ENCODE measurements at regions not wholly inside any gene's neighbourhood (a gene's known extent, or its start where the extent isn't known, plus 50 kb on each side); places are given as distances from the start of the nearest gene placed in this dataset.

DNA sequence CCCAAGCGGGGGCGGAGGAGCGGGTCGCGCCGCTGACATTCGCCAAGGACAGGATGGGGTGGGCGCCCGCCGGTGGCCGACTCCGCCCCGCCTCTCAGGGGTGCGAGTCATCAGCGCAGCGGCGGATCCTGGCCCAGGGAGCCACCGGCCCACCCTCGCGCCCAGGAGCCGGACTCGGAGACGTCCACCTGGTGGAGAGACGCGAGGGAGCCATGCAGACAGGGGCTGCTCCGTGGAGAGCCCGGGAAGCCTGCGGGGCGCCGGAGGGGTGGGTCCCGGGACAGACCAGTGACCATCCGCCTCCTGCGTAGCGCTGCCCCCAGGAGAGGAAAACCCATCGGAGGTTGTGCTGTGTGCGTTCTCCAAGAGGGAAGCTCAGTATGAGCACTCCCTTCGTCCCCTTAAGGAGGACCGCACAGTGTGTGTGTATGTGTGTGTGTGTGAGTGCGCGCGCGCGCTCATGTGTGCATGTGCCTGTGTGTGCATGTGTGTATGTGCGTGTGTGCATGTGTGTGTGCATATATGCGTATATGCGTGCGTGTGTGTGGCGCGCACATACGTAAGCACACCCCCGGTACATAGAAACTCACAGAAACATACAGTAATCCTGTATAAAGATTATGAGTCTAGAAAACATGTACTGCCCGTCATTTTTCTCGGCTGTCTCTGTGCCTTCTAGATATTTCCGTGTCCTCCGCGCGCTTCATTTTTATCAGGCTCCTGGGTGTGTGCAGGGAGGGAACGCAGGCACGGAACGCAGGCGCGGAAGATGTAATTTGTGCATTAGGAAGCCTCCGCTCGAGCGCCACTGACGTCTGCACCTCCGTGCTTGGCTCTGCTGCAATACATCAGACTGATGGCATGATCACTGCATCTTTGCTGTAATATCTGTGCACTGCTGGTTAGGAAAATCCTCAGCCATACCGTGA, 158.9 kb downstream of the TBXT start:
- no peak for DNase-seq

- DNase-seq = no peak
Measured at GRCh38 chr6:166007349-166008263, 160.0 kb downstream of the TBXT start.

GRCh38 chr6:166006900-166007301, 160.8 kb downstream of the TBXT start:
- DNase-seq = no peak

- no peak for DNase-seq
Measured at GRCh38 chr6:166005944-166006899, 161.4 kb downstream of the TBXT start.

DNA sequence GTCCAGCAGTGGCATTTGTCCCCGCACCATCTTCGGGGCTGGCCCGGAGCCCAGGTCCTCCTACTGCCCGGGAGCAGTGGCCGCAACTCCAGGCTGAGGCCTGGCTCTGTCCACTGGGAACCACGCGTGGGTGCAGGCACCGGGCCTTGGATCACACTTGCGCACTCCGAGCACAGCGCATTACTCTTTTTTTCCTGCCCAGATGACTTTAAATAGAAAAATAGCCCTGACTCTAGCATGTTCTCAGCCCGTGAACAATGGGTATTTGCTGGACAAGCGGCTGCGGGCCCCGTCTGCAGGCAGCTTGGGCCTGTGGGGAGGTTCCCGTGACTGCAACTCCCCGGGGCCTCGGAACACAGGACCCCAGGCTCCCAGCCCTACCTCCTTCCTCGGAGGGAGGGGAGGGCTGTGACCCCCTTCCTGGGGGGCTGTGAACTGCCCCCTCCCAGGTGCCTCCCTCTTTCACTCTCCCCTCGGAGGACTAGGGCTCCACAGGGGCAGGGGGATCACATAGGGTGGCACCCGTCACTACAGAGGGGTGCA, 162.2 kb downstream of the TBXT start:
- DNase-seq = no peak

- no peak for DNase-seq
Measured at GRCh38 chr6:166004876-166005275, 162.8 kb downstream of the TBXT start.

DNA sequence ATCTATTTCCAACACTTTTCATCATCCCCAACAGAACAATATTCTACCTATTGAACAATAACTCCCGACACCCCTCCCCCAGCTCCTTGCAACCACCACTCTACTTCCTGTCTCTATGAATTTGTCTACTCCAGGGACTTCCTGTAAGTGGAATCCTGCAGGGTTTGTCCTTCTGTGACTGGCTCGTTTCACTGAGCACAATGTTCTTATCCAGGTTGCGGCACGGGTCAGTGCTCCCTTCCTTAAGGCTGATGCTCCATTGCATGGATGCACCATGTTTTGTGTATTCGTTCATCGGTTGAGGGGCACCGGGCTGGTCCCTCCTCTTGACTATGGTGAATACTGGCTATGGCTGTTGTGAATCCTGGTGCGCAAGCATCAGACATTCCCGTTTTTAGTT, 163.2 kb downstream of the TBXT start:
- no peak for DNase-seq

DNA sequence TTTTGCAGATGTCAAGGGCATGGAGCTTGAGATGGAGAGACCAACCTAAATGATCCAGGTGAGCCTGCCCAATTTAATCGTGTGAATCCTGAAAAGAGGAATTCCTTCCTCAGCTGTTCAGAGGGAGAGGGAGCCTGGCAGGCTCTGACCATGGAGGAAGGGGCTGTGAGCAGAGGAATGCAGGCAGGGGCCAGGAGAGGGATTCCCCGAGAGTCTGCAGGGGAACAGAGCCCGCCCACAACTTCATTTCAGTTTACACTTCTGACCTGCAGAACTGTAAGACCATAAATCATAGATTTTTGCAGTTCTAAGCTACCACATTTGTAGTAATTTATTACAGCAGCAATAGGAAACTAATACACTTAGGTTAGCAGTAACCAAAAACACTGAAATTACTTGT, 164.1 kb downstream of the TBXT start:
- no peak for DNase-seq

GRCh38 chr6:166001359-166001758, 166.3 kb downstream of the TBXT start:
- no peak for DNase-seq

DNA sequence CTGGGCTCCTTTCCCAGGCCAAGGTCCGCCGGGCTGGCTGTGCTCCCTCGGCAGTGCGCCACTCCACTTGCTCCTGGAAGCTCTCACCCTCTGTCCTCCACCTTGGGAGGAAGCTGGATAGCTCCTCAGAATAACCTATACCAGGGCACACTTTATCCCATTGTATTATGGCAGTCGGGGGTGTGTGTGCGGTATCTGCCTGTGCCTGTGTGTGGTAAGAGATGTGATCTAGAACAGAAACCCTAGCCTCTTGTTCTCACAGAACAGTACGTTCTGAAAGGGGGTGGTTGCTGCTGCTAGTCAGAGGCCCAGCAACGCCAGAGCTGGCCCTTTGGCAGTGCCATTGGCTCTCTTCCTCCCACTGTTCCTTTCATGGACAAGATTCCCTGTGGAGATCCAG, 168.4 kb downstream of the TBXT start:
- no peak for DNase-seq

DNA sequence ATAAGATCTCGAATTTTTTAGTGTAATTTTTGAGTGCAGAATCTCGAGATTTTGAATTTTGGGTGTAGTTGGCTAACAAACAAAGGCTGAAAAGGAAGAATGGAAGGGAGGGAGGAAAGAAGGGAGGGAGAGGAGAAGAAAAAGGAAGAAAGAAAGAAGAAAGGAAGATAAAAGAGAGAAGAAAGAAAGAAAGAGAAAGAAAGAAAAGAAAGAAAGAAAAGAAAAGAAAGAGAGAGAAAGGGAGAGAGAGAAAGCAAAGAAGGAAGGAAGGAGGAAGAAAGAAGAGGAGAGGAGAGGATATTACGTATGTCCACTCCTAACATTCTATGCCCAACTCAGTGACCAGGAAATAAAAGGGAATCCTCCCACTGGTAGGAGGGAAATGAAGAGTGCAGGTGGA, 169.6 kb downstream of the TBXT start:
- no peak for DNase-seq

DNA sequence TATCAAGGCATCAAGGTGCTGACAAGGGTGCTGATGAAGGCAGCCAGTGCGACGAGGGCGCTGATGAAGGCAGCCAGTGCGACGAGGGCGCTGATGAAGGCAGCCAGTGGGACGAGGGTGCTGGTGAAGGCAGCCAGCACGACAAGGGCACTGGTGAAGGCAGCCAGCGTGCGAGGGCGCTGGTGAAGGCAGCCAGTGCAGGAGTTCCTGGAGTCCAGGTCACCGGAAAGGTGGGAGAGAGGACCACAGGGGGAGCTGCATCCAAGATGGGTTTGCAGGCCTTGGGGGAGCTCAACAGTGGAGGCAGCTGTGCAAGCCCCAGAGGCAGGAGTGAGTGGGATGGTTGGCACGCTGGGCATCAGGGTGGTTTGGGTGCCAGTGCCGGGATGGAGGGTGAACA, 176.3 kb downstream of the TBXT start:
- DNase-seq = no peak

- no peak for DNase-seq
Measured at GRCh38 chr6:165990216-165990615, 177.4 kb downstream of the TBXT start.

DNA sequence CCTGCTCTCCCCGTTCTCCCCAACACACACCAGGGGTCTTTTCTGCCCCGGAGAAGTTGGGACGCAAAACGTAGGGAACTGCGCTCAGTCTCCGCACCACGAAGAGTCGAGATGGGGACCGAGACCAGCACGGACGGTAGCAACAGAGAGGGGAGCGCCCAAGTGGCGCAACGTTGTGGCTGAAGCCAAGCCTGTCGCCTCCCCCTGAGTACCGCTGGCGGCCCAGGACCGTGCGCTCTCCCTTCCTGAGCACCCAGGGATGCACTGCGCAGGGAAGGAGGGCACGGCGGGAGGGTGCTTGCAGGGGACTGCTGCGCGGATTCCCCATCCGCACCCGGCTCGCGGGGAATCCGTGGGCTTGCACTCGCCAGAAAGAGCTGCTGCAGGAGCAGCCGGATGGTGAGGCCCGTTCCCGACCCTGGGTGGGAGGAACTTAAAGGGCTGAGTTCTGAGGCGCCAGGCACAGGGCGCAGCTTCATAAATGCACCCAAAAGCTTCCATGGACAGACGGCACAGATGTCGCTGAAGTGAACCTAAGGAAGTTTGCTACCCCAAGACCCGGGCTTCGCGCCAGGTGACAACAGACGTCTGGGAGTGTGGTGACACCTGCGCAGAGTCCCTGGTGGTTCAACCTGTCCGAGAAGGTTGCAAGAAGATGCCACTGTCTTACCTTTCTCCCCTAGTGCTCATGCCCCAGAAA, 178.7 kb downstream of the TBXT start:
- DNase-seq = no peak

- no peak for DNase-seq
Measured at GRCh38 chr6:165988302-165988756, 179.3 kb downstream of the TBXT start.

- DNase-seq = no peak
Measured at GRCh38 chr6:165987483-165988301, 180.0 kb downstream of the TBXT start.

DNA sequence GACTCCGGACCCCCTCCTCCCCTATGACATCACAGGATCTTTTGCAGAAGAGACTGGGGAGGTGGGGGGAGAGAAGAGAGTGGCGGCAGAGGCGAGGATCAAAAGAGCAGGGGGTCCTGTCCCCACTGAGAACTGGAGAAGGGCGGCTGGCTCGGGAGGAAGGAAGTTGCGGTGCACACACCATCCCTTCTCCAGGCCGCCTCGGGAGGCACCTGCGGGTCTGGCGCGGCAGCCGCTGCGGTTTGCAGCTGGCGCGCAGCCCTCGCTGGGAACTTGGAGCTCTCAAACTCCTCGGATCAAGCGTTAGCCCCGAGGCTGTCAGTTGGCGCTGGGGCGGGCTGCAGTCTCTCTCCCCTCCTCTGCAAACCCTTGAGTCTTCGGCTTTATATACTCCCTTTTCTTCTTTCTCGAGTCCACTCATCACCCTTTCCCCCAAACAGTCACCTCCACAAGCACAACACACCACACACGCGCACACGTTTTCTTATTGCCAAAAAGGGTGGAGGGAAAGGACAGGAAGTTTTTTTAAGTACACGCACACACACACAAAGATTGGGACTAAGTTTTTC, 180.7 kb downstream of the TBXT start:
- DNase-seq = no peak

DNA sequence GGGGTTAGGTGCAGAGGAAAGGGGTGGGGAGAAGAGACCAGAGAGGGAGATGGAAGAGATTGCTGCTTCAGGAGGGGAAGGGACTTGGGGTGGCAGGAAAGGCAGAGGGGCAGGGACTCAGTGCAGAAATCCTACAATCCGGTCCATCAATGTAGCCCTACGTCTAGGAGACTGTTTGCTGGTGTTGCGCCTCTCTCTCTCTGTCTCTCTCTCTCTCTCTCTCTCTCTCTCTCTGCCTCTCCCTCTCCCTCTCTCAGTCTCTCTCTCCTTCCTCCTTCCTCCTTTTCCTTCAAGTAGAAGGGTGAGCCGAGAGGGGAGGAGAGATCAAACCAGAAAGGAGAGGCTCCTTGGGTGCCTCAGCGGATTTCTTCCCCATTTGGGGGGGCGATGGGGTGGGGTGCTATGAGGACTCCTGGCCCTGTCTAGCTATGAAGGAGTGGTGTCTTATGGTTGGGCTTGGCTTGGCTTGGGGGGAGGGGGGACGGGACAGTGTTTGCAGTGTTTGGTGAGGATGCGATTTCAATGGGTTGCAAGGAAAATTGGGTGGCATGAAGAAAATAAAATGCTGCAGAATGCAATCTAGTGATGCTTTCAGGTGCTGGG, 181.2 kb downstream of the TBXT start:
- no peak for DNase-seq

- no peak for DNase-seq
Measured at GRCh38 chr6:165985806-165986299, 181.8 kb downstream of the TBXT start.
